ENCODE measurements at regions not wholly inside any gene's neighbourhood (a gene's known extent, or its start where the extent isn't known, plus 50 kb on each side); places are given as distances from the start of the nearest gene placed in this dataset.

DNA sequence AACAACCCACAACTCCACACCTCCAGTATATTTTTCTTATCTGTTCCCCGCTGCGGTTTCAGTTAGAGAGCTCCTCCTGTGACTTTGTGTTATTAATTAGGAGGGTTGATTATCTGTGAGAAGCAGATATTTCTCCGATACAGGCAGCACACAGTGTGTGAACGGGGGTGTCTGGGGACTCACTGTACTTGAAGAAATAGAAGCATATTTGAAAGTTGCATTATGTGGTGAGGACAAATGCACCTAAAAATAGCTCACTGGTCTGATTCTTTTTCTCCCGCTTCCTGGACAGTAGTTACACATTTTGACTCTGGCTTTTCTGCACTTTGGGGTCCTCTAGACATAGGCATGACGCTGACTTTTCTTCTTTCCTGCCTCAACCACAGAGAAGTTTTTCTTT, 277.7 kb downstream of the VRK1 start:
- TF ChIP-seq MAFG (CRISPR knock-in tag; IDR thresholded peaks at IDR 0.05): no peak
- TF ChIP-seq EZH2 (conservative IDR thresholded peaks at IDR 0.05; ENCODE audit: low read depth, low read length): no peak
- no peak for TF ChIP-seq KDM5A (IDR thresholded peaks at IDR 0.05; ENCODE audit: borderline replicate concordance, low read length)
- no peak for TF ChIP-seq PPARG (CRISPR knock-in tag; conservative IDR thresholded peaks at IDR 0.05)
- TF ChIP-seq, protein P1, sequence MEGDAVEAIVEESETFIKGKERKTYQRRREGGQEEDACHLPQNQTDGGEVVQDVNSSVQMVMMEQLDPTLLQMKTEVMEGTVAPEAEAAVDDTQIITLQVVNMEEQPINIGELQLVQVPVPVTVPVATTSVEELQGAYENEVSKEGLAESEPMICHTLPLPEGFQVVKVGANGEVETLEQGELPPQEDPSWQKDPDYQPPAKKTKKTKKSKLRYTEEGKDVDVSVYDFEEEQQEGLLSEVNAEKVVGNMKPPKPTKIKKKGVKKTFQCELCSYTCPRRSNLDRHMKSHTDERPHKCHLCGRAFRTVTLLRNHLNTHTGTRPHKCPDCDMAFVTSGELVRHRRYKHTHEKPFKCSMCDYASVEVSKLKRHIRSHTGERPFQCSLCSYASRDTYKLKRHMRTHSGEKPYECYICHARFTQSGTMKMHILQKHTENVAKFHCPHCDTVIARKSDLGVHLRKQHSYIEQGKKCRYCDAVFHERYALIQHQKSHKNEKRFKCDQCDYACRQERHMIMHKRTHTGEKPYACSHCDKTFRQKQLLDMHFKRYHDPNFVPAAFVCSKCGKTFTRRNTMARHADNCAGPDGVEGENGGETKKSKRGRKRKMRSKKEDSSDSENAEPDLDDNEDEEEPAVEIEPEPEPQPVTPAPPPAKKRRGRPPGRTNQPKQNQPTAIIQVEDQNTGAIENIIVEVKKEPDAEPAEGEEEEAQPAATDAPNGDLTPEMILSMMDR (CRISPR knock-in tag; IDR thresholded peaks at IDR 0.05): no peak
- no peak for TF ChIP-seq ARHGAP35 (CRISPR knock-in tag; IDR thresholded peaks at IDR 0.05; ENCODE audit: borderline replicate concordance)
- TF ChIP-seq, protein P2, sequence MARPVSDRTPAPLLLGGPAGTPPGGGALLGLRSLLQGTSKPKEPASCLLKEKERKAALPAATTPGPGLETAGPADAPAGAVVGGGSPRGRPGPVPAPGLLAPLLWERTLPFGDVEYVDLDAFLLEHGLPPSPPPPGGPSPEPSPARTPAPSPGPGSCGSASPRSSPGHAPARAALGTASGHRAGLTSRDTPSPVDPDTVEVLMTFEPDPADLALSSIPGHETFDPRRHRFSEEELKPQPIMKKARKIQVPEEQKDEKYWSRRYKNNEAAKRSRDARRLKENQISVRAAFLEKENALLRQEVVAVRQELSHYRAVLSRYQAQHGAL (CRISPR knock-in tag; IDR thresholded peaks at IDR 0.05; ENCODE audit: not compliant biosample characterization): no peak
- no peak for TF ChIP-seq JUNB (CRISPR knock-in tag; IDR thresholded peaks at IDR 0.05; ENCODE audit: borderline replicate concordance)
- no peak for TF ChIP-seq HOXA5 (CRISPR knock-in tag; IDR thresholded peaks at IDR 0.05)
- TF ChIP-seq ZNF468 (CRISPR knock-in tag; IDR thresholded peaks at IDR 0.05): no peak
- TF ChIP-seq, protein P3, sequence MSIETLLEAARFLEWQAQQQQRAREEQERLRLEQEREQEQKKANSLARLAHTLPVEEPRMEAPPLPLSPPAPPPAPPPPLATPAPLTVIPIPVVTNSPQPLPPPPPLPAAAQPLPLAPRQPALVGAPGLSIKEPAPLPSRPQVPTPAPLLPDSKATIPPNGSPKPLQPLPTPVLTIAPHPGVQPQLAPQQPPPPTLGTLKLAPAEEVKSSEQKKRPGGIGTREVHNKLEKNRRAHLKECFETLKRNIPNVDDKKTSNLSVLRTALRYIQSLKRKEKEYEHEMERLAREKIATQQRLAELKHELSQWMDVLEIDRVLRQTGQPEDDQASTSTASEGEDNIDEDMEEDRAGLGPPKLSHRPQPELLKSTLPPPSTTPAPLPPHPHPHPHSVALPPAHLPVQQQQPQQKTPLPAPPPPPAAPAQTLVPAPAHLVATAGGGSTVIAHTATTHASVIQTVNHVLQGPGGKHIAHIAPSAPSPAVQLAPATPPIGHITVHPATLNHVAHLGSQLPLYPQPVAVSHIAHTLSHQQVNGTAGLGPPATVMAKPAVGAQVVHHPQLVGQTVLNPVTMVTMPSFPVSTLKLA (IDR thresholded peaks at IDR 0.05): no peak

Data from HepG2 (cell line).